ENCODE measurements at regions not wholly inside any gene's neighbourhood (a gene's known extent, or its start where the extent isn't known, plus 50 kb on each side); places are given as distances from the start of the nearest gene placed in this dataset.
"Not testable (repeated sequence)": the region's sequence is repeated elsewhere in the genome, so short reads cannot be mapped to it uniquely, and the experiment has no call there.

- Histone ChIP-seq H3K36me3 (no peaks in the 10 kb centered on the region), H3K27ac (no peak overlapping the region), H3K4me3 (no peak overlapping the region), H3K4me1 (no peaks in the 10 kb centered on the region), H3K9me3 (no peaks in the 10 kb centered on the region), H3K27me3 (no peaks in the 10 kb centered on the region)
- TF ChIP-seq CTCF (IDR thresholded peaks at IDR 0.05), result no peak
- DNase-seq (ENCODE audit: low spot score in 2 of 2), result no peak
- intact Hi-C loops (cut with DNase I), result no loop called here
These were observed 511.1 kb downstream of the MMUT start for GRCh38 chr6:48951917-48952316.

GRCh38 chr6:48944276-48944675 lies 518.8 kb downstream of the MMUT start:
- H3K27me3 ChIP-seq; H3K36me3 ChIP-seq; H3K4me3 ChIP-seq; H3K27ac ChIP-seq; DNase-seq (ENCODE audit: low spot score in 2 of 2); intact Hi-C loops (cut with DNase I); H3K9me3 ChIP-seq; H3K4me1 ChIP-seq: not testable (repeated sequence)

GRCh38 chr6:48933136-48933535 lies 529.9 kb downstream of the MMUT start:
- no peaks in the 10 kb centered on the region for H3K9me3 ChIP-seq
- intact Hi-C loops (cut with DNase I), result no loop called here

GRCh38 chr6:48928937-48929336 lies 534.1 kb downstream of the MMUT start:
- intact Hi-C loops (cut with DNase I), result no loop called here
- TF ChIP-seq CTCF (IDR thresholded peaks at IDR 0.05), result no peak
- H3K4me1 ChIP-seq, result no peaks in the 10 kb centered on the region
- no peaks in the 10 kb centered on the region for H3K36me3 ChIP-seq
- DNase-seq (ENCODE audit: low spot score in 2 of 2), result no peak
- H3K9me3 ChIP-seq, result no peaks in the 10 kb centered on the region
- no peak overlapping the region for H3K4me3 ChIP-seq
- no peaks in the 10 kb centered on the region for H3K27me3 ChIP-seq
- no peak overlapping the region for H3K27ac ChIP-seq

More at GRCh38 chr6:48933136-48933535, 529.9 kb downstream of the MMUT start:
- H3K27ac ChIP-seq, result no peak overlapping the region
- no peaks in the 10 kb centered on the region for H3K36me3 ChIP-seq
- H3K27me3 ChIP-seq, result no peaks in the 10 kb centered on the region
- no peak for DNase-seq (ENCODE audit: low spot score in 2 of 2)
- H3K4me3 ChIP-seq, result no peak overlapping the region
- TF ChIP-seq CTCF (IDR thresholded peaks at IDR 0.05), result no peak
- no peaks in the 10 kb centered on the region for H3K4me1 ChIP-seq

- no peaks in the 10 kb centered on the region for H3K27me3 ChIP-seq
- H3K9me3 ChIP-seq, result no peaks in the 10 kb centered on the region
- no peak overlapping the region for H3K27ac ChIP-seq
- no peaks in the 10 kb centered on the region for H3K4me1 ChIP-seq
- no peaks in the 10 kb centered on the region for H3K36me3 ChIP-seq
- intact Hi-C loops (cut with DNase I), result no loop called here
- no peak overlapping the region for H3K4me3 ChIP-seq
- no peak for TF ChIP-seq CTCF (IDR thresholded peaks at IDR 0.05)
- DNase-seq (ENCODE audit: low spot score in 2 of 2), result no peak
These were observed 540.2 kb downstream of the MMUT start for GRCh38 chr6:48922837-48923236.

GRCh38 chr6:48919555-48919954 lies 543.5 kb downstream of the MMUT start:
- H3K4me3 ChIP-seq, result no peak overlapping the region
- no peaks in the 10 kb centered on the region for H3K27me3 ChIP-seq
- intact Hi-C loops (cut with DNase I), result no loop called here
- no peaks in the 10 kb centered on the region for H3K36me3 ChIP-seq
- no peaks in the 10 kb centered on the region for H3K4me1 ChIP-seq
- DNase-seq (ENCODE audit: low spot score in 2 of 2), result no peak
- H3K9me3 ChIP-seq, result no peaks in the 10 kb centered on the region
- TF ChIP-seq CTCF (IDR thresholded peaks at IDR 0.05), result no peak
- H3K27ac ChIP-seq, result no peak overlapping the region

All from ascending aorta (tissue), 2 donors.